NB4 (cell line): ENCODE measurements at regions not wholly inside any gene's neighbourhood (a gene's known extent, or its start where the extent isn't known, plus 50 kb on each side); places are given as distances from the start of the nearest gene placed in this dataset.

Source experiments
- CTCF ChIP-seq: IDR thresholded peaks from one replicate; pipeline ENCODE4 v1.5.1; 2012; ENCODE audit warnings: low read depth, low read length
- MYC ChIP-seq: IDR thresholded peaks from 2 replicates; pipeline ENCODE4 v1.6.1; 2011; ENCODE audit warnings: low read depth, low read length
- POLR2A ChIP-seq: IDR thresholded peaks from 2 replicates; pipeline ENCODE4 v1.6.1; 2011; ENCODE audit warnings: mild to moderate bottlenecking; ENCODE audit not compliant: insufficient read length; ENCODE audit errors: extremely low read depth

GRCh38 chr2:341912-342311, 54.0 kb upstream of the ALKAL2 start:
- TF ChIP-seq CTCF: no peak
- TF ChIP-seq POLR2A: no peak
- TF ChIP-seq MYC: no peak
